Cerebellar nuclear complex (tissue), 1 donor: ENCODE measurements at regions not wholly inside any gene's neighbourhood (a gene's known extent, or its start where the extent isn't known, plus 50 kb on each side); places are given as distances from the start of the nearest gene placed in this dataset.

Experiments
- DNase-seq, 2 experiments: peaks; one replicate each; lab custom pipeline; 2025; lab: John Stamatoyannopoulos, UW

- no peak for DNase-seq
Observed at GRCh38 chr6:90729057-90729456, 142.2 kb upstream of the MAP3K7 start.

GRCh38 chr6:90722648-90723047 is 135.8 kb upstream of the MAP3K7 start:
- no peak for DNase-seq

- no peak for DNase-seq
Observed at GRCh38 chr6:90720404-90720803, 133.5 kb upstream of the MAP3K7 start.

GRCh38 chr6:90719321-90720195 is 132.7 kb upstream of the MAP3K7 start:
- no peak for DNase-seq

GRCh38 chr6:90716376-90716775 is 129.5 kb upstream of the MAP3K7 start:
- DNase-seq, result no peak

GRCh38 chr6:90715093-90715655 is 128.3 kb upstream of the MAP3K7 start:
- no peak for DNase-seq

- DNase-seq, result no peak
Observed at GRCh38 chr6:90714319-90714718, 127.4 kb upstream of the MAP3K7 start.

GRCh38 chr6:90712114-90712513 is 125.2 kb upstream of the MAP3K7 start:
- DNase-seq, result no peak

GRCh38 chr6:90709431-90709996 is 122.6 kb upstream of the MAP3K7 start:
- no peak for DNase-seq

GRCh38 chr6:90708206-90708737 is 121.4 kb upstream of the MAP3K7 start:
- no peak for DNase-seq

GRCh38 chr6:90707246-90707645 is 120.4 kb upstream of the MAP3K7 start:
- DNase-seq, result no peak

GRCh38 chr6:90703336-90703735 is 116.5 kb upstream of the MAP3K7 start:
- DNase-seq, result no peak

GRCh38 chr6:90701926-90702325 is 115.1 kb upstream of the MAP3K7 start:
- no peak for DNase-seq

GRCh38 chr6:90701146-90701781 is 114.4 kb upstream of the MAP3K7 start:
- DNase-seq, result no peak

- DNase-seq, result no peak
Observed at GRCh38 chr6:90695316-90695715, 108.4 kb upstream of the MAP3K7 start.

- DNase-seq, result no peak
Observed at GRCh38 chr6:90694802-90695201, 107.9 kb upstream of the MAP3K7 start.

- DNase-seq, result no peak
Observed at GRCh38 chr6:90691823-90692222, 105.0 kb upstream of the MAP3K7 start.

GRCh38 chr6:90689172-90689571 is 102.3 kb upstream of the MAP3K7 start:
- DNase-seq, result no peak

GRCh38 chr6:90687775-90688380 is 101.0 kb upstream of the MAP3K7 start:
- DNase-seq, result no peak

- DNase-seq, result no peak
Observed at GRCh38 chr6:90681863-90682262, 95.0 kb upstream of the MAP3K7 start.

- DNase-seq, result no peak
Observed at GRCh38 chr6:90678049-90678779, 91.3 kb upstream of the MAP3K7 start.
